NCI-H1092 (cell line): ENCODE measurements at regions not wholly inside any gene's neighbourhood (a gene's known extent, or its start where the extent isn't known, plus 50 kb on each side); places are given as distances from the start of the nearest gene placed in this dataset.

Experiments
- DNase-seq: peaks from one replicate; lab custom pipeline; 2025; lab: John Stamatoyannopoulos, UW

DNA sequence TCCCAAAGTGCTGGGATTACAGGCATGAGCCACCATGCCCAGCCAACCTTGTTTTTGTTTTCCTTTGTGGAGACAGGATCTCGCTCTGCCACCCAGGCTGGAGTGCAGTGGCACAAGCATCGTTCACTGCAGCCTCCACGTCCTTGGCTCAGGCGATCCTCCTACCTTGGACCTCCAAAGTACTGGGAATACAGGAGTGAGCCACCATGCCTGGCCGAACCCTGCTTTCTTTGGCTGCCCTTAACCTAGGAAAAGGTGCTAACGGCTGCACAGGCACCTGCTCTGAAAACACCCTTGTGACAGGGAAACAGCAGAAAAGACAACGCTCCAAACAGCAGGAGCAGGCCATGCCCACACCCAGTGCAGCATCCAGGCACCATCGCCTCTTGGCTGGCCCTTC is 71.9 kb downstream of the OAT start:
- DNase-seq: no peak

DNA sequence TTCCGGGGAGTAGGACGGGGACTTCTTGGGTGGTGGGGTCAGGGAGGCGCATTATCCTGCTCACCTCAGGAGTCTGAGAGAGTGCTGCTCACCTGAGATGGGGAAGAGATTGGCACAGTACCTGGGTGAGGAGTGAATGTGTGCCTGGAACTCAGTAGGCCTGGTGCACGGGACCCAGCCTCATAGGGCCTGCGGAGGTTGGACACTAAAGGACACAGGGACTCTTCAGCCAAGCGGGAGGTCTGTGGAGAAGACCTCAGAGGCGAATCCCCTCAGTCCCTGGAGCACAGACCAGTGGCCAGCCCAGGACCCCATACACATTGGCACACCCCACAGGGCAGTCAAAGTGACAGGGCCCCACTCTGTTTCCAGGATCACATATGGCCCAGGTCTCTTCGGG is 73.2 kb downstream of the OAT start:
- no peak for DNase-seq

DNA sequence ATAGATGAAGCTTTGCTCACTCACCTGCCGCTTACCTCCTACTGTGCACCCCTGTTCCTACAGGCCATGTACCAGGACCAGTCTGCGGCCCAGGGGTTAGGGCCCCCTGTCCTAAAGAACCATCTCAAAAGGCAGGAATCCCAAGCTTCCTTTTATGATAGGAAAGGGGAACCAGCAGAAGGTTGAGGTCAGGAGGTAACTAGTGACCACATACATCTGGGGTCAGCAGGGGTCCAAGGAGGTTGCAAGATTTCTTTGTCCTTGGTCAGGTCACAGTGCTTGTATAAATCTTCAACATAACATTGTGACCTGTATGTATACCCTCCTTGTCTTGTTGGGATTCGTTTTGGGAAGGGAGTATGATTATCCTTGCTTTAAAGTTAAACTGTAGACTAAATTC is 73.8 kb downstream of the OAT start:
- DNase-seq: no peak

DNA sequence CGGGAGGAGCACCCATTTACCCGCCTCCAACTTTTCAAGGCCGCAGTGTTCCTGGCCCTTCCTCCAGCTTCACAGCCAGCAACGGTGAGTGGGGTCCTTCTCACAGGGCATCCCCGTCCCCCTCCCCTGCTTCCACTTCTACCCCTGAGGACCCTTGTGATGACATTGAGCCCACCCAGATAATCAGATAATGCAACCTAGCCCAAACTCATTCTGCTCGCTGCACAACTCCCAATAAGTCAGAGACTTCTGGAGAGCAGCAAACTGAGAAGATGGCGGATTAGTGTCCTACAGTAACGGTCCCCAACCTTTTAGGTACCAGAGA is 74.5 kb downstream of the OAT start:
- no peak for DNase-seq

DNA sequence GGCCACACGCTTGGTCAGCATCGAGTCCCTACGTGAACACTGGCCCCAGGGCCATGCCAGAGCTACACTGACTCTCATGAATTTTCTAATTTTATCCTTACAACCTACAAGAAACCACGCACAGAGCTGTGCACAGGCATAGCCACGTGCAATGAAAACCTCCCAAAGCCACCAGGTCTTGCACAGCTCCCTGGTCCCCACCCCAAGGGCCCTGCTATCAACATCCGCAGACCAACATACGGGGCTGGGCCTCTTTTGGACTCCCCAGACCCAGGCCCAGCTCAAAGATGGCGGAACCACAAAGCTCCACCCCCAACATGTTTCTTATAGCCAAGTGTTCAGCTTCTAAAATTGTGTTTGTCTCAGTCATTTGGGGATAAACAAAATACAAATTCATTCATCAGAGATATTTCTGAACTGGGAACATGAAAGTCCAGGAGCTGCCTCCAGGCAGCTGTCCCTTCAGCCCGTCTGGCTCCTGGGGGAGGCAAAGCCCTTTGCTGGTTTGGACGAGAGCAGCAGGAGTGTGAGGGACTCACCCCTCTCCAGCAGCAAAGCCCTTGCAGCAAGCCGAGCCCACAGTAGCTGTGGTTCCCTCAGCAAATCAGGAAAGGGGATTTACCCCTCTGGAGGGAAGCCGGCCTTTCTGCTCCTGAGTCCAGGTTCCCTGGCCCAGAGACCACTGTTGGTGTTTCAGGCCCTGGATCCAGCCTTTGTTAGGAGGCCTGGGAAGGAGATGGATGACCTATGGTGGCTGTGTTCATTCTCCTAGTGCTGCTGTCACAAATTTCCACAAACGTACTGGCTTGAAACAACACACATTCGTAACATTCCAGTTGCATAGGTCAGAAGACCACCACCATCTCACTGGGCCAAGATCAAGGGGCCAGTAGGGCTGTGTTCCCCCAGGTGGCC is 75.1 kb downstream of the OAT start:
- DNase-seq: no peak

DNA sequence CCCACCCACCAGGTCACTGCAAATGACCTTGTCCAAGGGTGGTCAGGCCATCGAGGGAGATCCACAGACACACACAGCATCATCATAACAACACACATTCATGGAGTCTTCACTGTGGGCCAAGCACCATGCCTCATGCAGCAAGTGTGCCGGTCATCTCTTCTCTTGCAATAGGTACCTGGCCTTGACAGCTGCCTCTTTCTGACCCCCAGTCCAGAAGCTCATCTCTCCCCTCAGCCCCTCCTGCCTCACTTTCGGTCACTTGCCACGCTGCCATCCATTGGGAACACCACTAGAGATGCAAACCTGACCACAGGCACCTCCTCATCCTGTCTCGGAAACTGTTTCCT is 75.9 kb downstream of the OAT start:
- DNase-seq: no peak

DNA sequence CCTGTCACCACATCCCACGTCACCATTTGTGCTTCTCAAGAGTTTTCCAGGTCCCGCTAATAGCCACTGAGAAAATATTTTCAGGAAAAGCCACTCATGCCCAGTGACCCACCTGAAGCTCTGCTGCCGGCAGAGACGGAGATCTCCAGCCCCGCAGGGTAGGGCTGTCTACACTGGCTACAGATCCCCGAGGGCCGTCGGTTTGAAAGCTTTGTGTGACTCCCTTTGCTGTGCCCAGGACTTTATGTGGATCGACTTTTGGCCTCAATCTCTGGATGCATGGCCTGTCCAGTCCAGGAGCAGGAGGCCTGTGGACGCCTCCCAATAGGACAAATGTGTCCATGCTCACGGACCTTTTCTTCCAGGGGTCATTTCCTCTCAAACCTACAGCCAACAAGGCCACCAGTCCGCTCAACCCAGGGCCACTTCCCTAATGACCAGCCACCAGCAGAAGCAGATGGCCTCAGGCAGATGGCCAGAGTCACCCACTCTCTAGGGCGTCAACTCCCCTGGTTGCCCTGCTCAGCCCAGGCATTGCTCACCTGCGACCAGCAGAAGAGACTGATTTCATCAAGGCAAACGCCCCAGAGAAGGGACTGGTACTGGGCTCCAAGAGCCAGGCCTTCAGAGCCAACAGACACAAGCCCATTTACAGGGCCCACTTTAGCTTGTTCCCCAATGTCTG is 76.4 kb downstream of the OAT start:
- DNase-seq: no peak

DNA sequence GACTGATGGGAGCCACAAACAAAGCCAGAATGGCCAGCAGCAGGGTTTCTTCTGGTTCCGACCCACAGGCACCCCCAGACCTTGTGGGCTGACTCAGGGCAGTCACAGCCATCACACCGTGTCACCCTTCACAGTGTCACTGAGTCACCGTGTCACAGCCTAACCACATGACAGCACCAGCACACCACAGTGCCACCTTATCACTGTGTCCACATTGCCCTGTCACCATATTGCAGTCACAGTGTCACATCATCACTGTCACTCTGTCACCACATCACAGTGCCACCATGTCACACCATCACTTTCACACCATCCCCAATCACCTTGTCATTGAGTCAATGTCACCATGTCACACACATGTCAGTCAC is 77.0 kb downstream of the OAT start:
- DNase-seq: no peak

DNA sequence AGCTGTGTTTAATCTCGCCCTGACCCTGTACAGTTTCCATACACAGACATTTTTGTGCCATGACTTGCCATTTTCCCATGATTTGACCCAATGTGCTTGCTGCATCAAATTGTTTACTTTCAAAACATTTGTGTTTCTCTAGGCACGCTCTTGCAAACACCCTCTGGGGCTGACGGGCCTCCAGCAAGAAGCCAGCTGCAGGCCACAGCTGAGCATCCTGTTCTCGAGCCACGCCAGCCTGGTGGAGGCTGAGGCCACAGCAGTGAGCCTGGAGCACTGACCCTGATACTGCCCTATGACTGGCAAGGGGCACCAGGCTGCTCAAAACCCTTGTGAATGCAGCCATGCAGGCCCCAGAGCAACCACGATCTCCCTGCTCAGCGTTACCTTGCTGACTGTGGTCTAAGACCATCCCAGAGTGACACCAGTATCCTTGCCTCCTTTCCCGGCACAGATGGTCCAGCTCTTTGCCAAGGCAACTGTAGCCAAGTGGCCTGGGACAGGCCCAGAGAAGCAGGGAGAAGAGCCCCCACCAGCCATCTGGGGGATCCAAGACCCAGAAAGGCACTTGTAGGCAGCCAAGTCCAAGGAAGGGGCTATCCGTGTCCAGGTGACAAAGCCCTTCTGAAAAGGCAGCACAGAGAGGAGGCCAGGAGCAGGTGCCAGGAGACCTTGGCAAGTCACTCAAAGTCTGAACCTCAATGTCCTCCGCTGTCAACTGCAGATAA is 78.5 kb downstream of the OAT start:
- no peak for DNase-seq

DNA sequence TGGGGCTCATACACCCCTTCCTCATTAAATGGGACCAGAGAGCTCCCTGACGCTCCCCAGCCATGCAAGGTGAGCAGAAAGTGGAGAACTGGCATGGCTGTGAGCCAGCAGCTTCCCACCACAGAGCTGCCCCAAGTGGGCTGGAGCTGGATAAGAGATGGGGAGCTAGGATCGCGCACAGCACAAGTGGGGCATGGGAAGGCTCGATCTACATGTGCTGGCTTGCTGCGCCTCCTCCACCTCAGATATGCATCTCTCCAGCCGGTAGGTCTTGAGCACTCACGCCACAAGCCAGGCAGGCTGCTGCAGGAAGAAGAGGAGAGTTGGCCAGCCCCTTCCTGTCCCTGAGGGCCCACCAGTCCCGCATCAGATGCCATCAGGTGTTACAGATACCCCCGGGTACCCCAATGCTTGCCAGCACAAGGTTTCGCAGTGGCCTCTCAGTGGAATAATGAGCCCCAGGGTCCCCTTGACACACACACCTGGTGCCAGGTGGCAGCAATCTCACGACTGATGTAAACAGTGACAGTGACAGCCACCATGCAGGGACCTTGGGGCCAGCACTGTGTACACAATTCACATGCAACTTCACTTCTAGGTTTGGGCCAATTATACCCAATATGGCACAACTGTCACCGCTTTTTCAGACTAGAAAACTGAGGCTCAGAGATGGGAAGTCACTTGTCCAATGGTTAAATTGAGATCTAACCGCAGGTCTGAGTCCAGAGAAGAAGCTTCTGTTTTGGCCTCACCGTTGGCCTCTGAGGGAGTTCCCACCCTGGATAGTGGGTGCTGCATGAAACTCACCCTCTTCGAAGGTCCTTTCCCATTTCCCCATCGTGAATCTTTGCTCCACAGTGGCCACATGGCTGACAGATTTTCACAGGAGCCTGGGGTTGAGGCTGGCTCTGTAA is 79.3 kb downstream of the OAT start:
- no peak for DNase-seq

DNA sequence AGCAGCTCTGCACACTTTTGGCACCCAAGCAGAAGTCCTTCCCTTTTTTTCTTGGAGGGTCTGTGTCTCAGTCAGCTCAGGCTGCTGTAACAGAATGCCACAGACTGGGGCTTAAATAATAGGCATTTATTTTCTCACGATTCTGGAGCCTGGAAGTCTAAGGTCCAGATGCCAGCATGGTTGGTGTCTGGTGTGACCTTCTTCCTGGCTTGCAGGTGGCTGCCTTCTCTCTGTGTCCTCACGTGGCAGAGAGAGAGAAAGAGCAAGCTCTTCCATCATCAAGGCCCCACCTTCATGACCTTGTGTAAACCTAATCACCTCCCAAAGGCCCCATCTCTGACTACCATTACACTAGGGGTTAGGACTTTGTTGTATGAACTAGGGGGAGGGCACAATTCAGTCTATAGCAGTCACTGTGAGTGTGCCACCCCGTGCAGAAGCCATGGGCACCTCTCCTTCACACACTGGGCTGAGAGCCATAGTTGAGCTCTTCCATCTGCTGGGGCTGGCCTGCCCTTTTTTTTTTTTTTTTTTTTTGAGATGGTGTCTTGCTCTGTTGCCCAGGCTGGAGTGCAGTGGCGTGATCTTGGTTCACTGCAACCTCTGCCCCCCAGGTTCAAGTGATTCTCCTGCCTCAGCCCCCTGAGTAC is 80.3 kb downstream of the OAT start:
- DNase-seq: no peak

DNA sequence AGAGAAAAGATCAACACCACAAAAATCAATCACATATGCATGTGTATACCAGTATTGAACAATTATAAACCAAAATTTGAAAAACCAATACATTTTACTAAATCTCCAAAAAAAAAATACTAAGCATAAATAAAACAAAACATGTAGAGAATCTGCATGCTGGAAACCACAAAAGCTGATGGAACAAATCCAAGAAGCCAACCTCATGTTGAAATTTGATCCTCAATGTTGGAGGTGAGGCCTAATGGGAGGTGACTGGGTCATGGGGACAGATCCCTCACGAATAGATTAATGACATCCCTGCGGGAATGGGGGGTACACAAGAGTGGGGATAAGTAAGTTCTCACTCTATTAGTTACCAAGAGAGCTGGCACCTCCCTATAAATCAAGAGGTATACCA is 82.5 kb downstream of the OAT start:
- DNase-seq: no peak

DNA sequence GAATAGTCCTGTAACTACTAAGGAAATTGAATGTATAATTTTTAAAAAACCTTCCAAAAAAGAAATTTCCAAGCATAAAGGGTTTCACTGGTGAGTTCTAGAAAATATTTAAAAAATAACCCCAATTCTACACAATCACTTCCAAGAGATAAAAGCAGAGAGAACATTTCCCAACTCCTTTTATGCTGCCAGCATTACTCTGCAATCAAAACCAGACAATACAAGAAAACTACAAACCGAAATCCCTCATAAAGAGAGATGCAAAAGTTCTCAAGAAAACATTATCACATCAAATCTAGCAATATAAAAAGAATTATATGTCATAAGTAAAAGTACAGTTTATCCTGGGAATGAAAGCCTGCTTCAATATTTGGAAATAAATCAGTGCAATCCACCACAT is 84.8 kb downstream of the OAT start:
- no peak for DNase-seq

DNA sequence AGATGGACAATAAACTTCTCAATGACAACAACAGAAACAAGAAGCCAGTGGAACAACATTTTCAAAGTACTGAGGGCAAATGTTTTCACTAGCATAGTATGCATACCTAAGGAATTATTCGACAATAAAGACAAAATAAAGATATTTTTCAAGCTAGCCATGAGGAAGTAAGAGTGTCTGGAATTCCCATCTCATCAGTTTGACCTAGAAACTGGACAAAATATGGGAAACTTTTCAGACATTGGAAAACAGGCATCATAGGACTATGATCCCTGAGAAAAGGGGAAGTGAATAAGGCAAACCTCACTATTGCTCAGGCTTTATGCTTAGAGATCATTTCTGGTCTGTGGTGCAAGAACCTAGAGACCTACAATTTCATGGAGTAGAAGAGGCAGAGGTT is 86.3 kb downstream of the OAT start:
- DNase-seq: no peak

DNA sequence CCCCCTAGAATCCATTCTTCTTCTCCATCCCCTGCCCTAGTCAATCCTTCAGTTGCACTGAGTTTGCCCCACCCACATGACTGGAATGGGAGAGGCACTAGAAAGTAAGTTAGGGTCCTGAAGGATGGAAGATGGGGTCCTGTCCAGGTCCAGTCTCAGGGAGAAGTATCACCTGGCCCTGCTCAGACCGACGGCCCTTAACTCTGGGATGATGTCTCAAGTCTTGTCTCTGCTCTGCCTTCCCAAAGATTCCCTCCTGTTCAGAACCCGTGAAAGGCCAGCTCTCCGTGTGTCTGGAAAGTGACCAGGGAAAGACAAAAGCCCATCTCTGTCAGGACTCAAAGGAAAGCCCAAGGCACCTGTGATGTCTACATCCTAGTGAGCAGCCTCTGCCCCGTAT is 88.8 kb downstream of the OAT start:
- no peak for DNase-seq

DNA sequence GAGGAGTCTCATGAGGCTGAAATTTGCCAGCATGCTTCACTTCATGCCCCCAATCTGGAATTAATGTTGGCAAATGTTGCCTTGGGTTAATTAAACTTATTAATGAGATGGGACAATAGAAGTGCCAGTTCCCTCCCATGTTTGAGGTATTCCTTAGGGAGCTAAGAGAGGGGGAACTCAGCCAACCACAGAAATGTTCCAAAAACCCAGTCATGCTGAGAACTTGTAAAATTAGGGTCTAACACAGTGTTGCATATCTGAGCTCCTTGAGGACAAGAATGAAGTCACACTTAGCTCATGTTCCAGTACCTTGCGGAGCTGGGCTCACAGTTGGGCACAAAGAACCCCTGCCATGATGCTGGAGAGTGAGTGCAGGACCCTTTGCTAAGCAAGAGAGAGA is 89.4 kb downstream of the OAT start:
- DNase-seq: no peak

DNA sequence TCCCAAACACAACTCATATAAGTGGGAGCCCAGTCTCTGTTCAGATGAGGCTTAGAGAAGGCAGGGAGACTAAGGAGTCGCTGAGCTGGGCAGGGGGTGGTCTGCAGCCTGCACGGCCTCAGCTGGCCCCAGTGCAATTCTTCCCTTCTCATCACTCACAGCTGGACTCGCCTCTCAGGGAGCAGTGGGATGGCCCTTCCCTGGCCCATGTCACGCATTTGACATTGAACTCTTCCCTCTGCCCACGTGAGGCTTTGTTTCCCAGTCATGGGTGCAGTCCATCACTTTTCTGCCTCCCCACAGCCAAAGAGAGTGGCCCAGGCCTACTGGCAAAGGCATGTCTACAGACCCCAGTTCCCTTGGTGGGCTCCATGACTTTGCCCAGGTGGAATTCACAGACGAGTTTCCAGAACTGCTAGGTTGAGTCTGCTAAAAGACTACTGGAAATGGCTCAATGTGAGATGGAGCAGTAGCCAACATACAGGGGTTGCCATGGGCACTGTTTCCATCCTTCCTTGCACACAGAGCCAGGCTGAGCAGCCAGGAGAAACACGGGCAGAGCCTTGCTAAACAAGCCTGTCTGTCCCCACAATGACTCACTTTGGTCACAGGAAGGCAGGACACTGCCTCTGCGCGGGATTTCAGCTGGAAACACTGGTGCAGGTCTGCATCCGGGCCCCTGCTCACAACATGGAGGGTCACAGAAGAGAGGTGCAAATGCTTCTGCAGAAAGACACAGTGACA is 90.1 kb downstream of the OAT start:
- DNase-seq: no peak

DNA sequence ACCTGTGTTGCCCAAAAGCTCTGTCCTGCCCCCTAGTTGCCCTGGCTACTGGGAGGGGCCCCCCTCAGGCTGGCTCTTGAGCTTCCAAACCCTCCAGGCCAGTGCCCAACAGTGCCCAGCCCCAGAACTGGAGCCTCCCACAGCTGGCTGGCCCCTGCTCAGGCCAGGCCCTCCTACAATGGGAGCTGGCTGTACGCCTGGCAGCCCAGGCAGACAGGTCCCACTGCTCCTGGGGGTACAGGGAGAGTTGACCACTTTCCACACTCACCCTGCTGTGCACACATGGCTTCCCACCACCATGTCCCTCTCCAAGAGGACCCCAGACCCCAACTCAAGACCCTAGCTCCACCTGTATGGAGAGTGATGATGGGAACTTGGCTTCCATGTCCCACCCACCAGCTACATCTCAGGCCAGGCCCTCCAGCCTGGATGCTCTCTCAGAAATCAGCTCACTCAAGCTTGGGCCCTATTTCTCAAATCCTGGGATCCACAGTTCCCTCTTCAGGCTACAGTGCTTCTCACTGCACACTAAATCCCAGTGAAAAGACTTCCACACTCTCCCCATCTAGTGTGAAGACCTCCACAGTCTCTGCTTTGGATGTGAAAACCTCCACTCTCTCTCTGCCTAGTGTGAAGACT is 92.6 kb downstream of the OAT start:
- no peak for DNase-seq

DNA sequence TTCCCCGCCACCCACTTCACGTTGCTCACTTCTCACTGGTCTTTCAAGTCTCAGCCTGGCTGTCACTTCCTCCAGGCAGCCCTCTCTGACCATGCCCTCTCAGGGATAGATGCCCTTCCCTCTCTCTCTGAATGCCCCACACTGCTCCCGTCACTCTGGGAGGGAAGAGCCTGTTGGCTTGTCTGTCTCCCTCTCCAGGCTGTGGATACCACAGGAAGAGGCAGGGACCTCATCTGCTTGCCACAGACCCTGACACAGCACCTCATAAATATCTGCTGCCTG is 93.1 kb downstream of the OAT start:
- DNase-seq: no peak

DNA sequence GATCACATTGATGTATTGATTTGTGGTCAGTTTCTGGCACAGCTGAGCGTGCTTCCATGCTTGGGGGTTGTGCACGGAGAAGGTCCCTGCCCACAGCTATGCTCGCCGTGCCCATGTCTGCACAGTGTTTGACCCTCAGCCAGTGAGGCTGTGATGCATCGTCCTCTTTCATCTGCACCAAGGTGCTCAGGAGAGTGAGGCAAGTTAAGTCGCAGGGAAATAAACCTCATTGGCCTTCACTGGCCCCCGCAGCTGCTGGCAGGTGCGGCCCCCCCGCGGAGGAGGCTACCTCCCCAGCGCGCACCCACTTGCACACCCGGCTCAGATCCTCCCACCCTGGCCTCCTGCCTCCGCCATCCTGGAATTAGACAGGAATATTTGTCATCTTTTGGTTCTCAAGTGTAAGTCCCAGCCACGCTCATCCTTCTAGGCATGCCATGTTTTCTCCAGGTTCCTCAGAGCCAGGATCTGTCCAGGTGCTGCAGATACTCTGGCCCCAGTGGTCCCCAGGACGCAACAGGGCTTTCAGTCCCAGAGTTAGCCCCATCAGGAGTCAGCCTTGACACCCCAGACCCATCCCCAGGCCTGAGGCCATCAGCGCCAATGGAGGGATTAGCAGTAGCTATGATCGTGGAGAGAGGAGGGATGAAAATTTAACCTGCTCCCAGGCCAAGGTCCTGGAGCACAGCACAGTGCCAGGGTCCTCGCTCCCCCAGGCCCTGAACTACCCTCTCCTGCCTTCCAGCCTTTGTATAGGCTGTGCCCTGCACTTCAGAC is 93.7 kb downstream of the OAT start:
- no peak for DNase-seq
